ENCODE measurements at regions not wholly inside any gene's neighbourhood (a gene's known extent, or its start where the extent isn't known, plus 50 kb on each side); places are given as distances from the start of the nearest gene placed in this dataset.

DNA sequence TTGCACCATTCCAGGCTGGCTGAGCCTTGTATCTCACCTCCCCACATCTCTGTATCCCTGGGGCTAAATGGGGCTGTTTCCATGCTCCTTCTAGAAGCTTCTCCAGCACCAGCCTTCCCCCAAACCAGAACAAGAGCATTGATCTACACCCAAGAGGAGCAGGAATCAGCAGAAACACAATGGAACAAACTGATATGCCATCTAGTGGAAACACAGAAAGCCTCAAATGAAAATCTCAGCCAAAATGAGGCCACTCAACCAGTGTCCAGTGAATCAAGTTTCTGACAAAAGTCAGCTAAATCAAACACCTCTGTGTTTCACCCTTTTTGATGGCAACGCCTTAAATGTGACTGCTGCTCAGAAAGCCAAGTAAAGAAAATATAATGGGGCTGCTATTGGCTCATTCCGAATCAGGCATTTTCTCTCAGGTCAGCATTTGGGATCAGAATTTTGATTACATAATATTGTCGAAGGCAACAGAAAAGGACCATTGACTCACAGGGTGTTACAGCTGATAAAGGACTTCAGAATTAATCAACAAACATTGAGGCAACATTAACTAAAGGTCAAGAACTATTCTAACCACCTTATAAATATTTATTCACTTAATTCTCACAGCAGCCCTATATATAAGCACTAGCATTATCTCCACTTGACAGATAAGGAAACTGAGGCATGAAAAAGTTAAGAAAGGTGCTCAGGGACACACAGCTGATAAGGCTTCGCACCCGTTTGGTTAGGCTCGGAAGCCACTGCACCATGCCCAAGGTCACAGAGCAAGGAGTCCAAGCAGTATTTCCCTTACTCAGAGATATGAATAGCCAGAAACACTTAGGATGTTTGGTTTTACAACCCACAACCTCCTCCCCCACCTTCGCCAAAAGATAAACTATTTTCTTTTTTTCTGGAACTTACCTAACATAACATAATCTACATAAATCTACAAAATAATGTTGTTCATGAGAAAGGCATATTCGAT is 85.8 kb upstream of the KCNJ15 start:
- TF ChIP-seq, protein P1, sequence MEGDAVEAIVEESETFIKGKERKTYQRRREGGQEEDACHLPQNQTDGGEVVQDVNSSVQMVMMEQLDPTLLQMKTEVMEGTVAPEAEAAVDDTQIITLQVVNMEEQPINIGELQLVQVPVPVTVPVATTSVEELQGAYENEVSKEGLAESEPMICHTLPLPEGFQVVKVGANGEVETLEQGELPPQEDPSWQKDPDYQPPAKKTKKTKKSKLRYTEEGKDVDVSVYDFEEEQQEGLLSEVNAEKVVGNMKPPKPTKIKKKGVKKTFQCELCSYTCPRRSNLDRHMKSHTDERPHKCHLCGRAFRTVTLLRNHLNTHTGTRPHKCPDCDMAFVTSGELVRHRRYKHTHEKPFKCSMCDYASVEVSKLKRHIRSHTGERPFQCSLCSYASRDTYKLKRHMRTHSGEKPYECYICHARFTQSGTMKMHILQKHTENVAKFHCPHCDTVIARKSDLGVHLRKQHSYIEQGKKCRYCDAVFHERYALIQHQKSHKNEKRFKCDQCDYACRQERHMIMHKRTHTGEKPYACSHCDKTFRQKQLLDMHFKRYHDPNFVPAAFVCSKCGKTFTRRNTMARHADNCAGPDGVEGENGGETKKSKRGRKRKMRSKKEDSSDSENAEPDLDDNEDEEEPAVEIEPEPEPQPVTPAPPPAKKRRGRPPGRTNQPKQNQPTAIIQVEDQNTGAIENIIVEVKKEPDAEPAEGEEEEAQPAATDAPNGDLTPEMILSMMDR (IDR thresholded peaks at IDR 0.05) = no peak
- TF ChIP-seq POLR2A (IDR thresholded peaks at IDR 0.05) = no peak
